ENCODE measurements at regions not wholly inside any gene's neighbourhood (a gene's known extent, or its start where the extent isn't known, plus 50 kb on each side); places are given as distances from the start of the nearest gene placed in this dataset.

DNA sequence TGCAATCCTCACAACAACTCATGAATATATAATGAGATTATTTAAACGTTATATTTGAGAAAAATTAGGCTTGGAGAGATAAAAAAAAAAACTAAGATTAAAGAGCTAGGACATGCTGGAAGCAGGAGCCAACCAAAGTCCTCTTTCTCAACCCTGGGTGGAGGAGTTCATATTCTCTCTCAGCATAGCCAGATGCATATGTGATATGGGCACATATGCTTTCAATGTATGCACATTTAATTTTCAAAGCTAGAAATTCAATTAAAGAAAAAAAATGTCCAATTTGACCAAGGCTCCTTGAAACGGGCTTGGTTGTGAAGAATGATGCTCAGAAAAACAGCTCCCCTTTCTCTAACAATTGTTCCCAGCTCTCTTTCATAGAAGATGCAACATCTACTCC lies 61.9 kb upstream of the GRIP1 start:
- TF ChIP-seq EZH2 (IDR thresholded peaks at IDR 0.05) (no peak), POLR2AphosphoS5 (IDR thresholded peaks at IDR 0.05; ENCODE audit: borderline replicate concordance, low read depth, low read length) (no peak), FOXP2 (optimal IDR thresholded peaks at IDR 0.05; ENCODE audit: control extremely low read depth, extremely low read length, insufficient read depth) (no peak)

All from SK-N-MC (cell line).